NCI-H2227 (cell line): ENCODE measurements at regions not wholly inside any gene's neighbourhood (a gene's known extent, or its start where the extent isn't known, plus 50 kb on each side); places are given as distances from the start of the nearest gene placed in this dataset.
"Not testable (repeated sequence)": the region's sequence is repeated elsewhere in the genome, so short reads cannot be mapped to it uniquely, and the experiment has no call there.

ENCODE experiments used
- DNase-seq: peaks from one replicate; lab custom pipeline; 2025; ENCODE audit not compliant: unreplicated experiment; lab: John Stamatoyannopoulos, UW

- no peak for DNase-seq
Measured at GRCh38 chr11:79508461-79508860, 67.6 kb upstream of the TENM4 start.

GRCh38 chr11:79507706-79508105 is 66.9 kb upstream of the TENM4 start:
- DNase-seq = no peak

GRCh38 chr11:79506734-79507344 is 66.0 kb upstream of the TENM4 start:
- no peak for DNase-seq

DNA sequence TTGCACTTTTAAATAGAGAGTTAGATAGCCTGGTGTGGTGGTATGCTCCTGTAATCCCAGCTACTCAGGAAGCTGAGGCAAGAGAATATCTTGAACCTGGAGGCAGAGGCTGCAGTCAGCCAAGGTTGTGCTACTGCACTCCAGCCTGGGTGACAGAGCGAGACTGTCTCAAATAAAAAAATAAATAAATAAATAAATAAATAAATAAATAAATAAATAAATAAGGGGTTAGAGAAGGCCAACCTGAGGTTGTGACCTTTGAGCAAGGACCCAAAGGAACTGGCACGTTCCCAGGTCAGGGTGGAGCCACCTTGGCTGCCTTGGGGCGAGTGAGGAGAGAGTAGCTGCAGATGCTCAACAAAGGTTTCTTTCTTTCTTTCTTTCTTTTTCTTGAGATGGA is 65.3 kb upstream of the TENM4 start:
- no peak for DNase-seq

DNA sequence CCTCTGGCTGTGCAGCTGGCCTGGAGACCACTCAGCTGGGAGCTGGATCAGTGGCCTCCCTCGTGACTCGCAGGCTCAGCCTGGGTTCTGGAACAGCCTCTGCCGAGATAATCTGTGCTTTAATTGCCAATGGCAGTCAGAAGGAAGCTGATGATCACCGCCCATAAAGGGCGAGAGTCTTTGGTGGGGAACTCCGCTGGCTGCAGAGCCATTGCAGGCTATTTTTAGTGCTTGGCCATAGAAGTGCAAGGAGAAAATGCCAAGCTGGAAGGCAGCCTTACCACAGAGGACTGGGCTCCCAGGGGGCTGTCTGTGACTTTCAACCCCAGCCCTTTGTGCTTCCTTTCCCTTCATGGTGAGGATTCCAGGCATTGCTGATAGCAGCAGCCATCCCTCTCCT is 62.2 kb upstream of the TENM4 start:
- peak; percentile 2 for DNase-seq

GRCh38 chr11:79501707-79502106 is 60.9 kb upstream of the TENM4 start:
- DNase-seq = no peak

DNA sequence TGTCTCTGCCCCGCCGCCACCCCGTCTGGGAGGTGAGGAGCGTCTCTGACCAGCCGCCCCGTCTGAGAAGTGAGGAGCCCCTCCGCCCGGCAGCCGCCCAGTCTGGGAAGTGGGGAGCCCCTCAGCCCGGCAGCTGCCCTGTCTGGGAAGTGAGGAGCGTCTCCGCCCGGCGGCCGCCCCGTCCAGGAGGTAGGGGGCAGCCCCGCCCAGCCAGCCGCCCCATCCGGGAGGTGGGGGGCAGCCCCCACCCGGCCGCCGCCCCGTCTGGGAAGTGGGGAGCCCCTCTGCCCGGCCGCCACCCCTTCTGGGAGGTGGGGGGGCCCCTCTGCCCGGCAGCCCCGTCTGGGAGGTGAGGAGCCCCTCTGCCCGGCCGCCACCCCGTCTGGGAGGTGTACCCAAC is 59.1 kb upstream of the TENM4 start:
- DNase-seq = not testable (repeated sequence)

GRCh38 chr11:79498667-79499066 is 57.8 kb upstream of the TENM4 start:
- no peak for DNase-seq

GRCh38 chr11:79493555-79494171 is 52.8 kb upstream of the TENM4 start:
- DNase-seq = peak; percentile 69

- DNase-seq = no peak
Measured at GRCh38 chr11:79492008-79492407, 51.2 kb upstream of the TENM4 start.
